NCI-H345 treated with DMSO at 0.1 percent for 48 hours (cell line): ENCODE measurements at regions not wholly inside any gene's neighbourhood (a gene's known extent, or its start where the extent isn't known, plus 50 kb on each side); places are given as distances from the start of the nearest gene placed in this dataset.

ENCODE experiments used
- DNase-seq: peaks from one replicate; lab custom pipeline; 2025; ENCODE audit not compliant: unreplicated experiment; lab: John Stamatoyannopoulos, UW

DNA sequence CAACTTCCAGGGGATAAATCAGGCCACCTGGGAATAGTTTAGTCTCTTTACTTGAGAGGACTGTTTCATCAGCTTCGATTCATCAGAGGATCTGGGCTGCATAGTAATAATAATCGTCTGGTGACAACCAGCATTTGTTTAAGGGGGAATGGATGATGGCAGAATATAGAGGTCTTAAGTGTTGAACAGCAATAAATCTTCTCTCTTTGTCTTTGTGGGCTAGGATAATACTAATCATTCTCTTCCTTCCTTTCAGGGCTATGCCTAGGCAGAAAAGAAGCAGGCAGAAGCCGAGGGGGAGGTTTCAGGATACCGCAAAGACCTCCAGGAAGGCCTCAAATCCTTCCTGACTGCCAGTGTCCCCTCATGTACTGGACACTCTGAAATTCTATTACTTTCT, 150.4 kb upstream of the GAREM1 start:
- DNase-seq: no peak

DNA sequence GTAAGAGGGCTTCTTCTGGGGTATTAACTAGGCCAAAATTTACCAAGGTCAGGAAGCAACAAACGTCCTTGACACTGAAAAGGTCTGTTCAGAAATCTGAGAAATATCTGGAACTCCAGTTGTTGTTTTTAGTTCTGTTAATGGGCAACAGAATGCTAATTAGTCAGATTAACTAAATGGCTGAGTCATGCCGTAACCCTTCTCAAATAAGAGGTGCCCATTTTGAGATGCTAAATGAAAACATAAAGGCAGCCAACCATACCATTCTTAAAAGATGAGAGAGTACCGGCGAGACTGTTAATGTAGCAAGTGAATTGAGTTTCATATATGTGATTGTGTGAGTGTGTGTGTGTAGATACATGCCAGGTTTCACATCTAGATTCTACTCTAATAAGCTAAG, 147.9 kb upstream of the GAREM1 start:
- DNase-seq: no peak

DNA sequence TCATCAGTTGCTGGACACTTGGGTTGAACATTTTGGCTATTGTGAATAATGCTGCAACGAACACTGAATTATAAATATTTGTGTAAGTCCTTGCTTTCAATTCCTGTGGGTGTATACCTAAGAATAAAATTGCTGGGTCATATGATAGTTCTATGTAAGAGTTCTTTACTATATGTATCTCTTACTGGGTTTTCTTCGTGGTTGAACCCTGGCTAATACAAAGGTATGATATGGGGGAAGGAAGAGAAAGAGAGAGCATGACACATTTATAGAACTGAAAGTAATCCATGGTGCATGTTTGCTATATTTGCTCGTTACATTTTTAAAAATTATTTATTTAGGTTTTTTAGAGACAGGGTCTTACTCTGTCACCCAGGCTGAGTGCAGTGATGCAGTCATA, 143.1 kb upstream of the GAREM1 start:
- no peak for DNase-seq

DNA sequence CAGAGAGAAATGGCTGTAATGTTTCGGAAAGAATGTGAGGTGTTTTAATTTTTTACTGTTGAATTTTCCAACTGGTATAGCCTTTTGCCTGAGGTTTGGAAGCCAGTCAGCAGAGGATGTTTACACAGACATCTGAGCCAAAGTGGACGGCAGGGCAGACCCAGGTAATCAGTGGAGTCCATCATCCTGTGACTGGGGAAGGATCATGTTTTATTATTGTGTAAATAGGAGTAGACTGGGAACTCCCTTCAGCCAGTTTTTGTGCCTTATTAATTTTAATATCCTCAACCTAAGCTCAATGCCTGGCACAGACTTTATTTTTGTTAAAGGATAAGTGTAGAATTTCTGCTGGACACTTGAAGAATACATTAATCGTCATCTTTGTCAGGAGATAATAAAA, 142.0 kb upstream of the GAREM1 start:
- peak; percentile 11 for DNase-seq

DNA sequence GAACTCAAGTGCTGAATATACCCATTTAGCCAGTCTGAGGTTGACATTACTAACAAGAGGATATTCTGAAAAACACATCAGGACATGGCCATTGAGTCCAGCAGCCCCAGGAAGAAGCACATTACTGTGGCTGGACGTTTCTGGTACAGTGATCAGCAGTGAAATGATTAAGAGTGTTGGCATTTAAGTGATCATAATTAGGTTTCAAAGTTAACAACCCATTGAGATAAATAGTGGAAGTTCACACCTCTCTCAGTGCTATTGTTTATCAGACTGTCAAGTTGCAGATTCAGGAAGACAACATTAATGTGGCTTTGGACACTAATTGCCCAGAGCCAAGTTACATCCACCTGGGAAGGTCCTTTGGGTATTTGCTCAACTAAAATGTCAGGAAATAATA, 139.5 kb upstream of the GAREM1 start:
- DNase-seq: no peak

DNA sequence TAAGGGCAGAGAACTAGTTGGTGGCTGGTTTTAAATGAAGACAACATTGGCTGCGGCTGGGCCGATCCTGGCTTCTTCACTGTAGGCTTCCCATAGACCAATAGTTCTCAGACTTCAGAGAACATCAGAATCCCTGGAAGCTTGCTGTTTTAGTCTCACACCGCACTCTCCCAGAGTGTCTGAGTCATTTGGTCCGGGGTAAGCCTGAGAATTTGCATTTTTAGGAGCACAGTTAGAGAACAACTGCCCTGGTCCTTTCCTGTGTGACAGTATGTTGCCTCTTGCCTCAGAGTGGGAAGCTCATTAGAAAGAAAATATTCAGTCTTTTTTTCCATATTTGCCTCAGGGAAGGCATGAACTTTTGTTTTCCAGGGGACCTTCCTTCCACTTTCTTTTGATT, 137.1 kb upstream of the GAREM1 start:
- no peak for DNase-seq

DNA sequence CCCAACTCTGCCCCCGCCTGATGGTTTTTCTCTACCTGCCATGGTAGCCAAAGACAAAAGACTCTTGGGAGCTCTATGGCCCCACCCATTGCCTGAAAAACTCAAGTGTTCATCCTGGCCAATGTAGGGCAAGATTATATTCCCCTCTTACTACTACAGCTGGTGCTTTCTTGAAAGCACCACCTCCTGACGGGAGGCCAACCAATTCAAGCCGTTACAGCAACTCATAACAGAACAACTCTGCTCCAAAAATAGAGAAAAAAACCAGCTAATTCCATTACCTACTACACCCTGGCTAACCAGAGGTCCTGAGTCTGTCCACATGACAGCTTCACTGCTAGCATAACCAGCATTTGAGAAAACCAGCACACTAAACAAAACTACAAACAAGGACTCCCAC, 127.5 kb upstream of the GAREM1 start:
- no peak for DNase-seq

DNA sequence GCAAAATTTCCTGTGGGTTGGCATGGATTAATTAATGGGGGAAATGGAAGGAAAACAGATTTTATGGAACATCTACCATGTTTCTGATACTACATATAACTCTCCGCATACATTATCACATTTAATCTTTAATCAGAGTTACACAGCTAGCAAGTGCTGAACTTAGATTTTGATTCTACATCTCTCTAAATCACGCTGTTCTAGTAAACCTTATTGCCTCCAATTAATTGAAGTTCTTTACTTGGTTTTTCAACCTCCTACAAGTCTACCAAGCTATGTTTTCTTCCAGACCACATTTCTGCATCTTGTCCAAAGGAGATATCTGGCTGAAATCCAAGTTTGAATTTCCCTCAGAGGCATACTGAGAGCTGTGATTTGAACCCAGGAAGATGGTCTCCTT, 125.8 kb upstream of the GAREM1 start:
- DNase-seq: no peak

DNA sequence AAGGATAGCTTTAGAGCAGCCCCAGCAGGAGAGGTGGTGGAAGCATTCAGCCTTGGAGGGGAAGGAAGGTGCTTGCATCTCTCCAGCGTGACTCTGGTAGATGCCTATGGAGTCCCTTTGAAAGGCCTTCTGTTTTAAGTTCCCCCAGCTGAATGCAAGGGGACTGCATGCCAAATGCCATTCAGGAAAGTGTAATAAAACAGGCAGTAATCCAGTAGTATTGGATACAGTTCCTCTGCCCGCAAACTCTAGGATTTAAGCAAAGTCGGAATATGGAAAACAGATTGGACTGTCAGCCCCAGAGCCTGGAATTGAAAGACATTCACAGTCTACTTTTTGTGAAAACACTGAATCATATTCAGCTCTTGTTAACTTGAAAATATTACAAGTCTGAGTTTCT, 125.2 kb upstream of the GAREM1 start:
- no peak for DNase-seq

DNA sequence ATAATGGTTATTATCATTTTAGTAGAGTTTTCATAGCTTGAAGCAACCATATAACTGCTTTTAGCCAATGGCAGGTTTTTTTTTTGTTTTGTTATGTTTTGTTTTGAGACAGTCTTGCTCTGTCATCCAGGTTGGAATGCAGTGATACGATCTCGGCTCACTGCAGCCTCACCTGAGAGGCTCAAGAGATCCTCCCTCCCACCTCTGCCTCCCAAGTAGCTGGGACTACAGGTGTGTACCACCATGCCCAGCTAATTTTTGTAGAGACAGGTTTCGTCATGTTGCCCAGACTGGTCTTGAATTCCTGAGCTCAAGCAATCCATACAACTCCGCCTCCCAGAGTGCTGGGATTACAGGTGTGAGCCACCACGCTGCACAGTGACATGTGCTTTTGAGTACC, 117.5 kb upstream of the GAREM1 start:
- DNase-seq: no peak

DNA sequence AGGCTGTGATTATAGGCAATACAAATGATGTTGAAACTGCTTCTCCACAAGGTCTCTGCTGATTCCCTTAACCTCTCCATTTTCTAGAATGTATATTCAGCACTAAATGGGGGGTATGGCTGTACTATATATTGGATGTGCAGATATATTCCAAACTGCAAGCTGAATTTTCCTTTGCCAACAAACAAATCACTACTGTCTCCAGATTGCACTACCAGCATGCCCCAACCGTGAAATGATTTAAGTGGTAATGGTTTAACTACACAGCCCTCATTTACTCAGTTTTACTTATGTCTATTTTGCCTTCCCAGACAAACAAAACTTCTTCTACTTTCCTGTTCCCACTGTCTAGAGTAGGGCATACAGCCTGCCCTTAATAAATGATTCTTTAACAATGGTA, 112.7 kb upstream of the GAREM1 start:
- DNase-seq: no peak

DNA sequence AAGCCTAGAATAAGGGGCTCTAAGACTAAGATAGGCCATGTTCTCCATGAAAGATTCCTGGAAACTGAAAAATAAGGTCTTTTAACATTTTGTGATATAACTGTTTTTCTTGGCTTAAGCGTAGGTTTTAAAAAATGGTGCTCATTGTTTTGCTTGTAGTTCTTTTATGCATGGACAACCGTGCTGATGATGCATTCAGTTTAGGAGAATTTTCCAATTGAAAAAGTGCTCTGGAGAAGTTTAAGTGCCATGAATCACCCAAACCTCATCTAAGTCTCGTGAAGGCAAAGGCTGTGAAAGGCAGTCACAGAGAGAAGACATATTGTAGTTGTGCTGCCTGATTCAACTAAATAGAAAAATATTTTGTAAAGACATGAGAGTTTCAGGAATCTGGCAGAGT, 111.8 kb upstream of the GAREM1 start:
- DNase-seq: no peak

DNA sequence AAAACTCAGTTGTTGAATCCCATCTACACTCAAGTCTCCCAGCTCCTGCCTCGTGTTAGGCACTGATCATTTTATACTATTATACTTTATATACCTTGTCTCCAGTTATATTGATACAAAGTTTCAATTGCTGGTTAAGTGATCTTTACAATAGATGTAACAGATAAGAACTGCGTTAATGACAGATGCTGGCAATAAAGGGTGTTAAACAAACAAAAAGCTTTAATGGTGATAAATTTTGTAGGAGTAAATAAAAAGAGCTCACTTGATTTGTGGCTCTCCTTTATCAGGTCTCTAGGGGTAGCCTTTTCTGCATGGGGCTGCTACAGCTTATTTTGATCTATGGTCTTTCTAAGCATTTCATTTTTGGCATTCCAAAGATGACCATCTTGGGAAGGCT, 106.9 kb upstream of the GAREM1 start:
- no peak for DNase-seq

DNA sequence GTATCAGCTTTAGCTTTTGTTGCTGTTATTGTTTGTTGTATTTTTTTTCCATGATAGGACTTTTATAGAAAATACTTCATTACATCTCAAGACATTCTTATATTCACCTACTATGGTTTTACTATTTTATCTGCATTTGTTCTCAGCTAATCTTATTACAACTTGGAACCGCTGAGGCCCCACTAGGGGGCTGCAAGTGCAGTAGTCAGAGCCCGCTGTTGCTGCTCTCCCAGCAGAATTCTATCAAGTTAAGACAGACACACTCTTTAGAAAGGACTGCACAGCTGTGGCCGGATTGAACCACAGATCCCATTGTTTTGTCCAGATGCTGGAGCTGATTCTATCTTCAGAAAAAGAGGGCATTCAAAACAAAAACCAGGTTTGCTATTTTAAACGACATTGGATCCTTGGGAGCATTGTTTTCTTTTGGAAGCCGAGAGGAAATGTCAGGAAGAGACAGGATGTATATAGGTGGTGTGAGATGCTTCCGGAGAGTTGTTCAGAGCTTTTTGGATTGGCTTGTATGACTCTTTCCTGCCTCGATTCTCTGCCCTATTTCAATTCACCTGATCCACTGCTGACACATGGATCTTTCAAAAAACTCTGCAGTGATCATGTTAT, 105.7 kb upstream of the GAREM1 start:
- DNase-seq: no peak

DNA sequence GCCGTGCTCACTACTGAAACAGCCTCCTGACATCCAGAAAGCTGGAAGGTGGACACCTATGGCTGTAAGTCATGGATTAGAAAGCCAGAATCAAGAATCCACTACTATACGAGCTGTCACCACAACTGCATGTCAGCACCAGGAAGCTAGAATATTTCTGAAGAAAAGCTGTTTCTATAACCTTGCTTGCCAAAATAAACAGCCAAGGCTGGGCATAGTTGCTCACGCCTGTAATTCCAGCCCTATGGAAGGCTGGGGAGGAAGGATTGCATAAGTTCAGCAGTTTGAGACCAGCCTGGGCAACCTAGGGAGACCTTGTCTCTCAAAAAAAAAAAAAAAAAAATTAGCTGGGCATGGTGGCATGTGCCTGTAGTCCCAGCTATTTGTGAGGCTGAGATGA, 96.3 kb upstream of the GAREM1 start:
- DNase-seq: no peak

DNA sequence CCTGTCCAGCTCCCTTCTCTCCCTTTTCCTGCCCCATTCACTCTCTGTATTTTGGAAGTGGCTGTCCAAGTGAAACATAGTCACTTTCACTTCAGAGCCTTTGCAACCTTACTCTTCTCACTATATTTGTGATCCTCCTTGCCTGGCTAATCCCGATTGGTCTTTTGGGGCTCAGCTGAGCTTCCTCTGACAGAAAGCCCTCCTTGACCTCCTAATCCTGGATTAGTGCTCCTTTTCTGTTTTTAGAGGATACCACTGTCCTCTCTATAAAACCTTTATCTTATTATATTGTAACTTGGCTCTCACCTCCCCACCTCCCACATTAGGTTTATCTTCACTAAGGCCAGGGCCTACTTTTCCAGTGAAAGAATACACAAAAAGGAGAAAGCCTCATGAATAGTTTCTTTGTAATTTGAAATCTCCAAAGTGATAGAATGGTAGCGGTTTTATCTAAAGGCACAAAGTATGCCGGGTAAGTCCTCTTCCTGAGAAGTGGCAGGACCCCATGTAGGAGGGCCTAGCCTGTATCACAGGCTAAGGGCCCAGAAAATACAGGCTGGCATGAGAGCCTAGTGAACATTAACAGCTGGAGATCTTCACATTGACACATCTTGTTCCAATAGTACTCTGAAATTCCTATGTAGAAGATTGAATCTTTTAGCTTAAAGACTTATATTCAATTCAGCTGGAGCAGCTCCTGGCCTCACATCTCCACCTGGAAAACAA, 83.1 kb upstream of the GAREM1 start:
- DNase-seq: no peak

DNA sequence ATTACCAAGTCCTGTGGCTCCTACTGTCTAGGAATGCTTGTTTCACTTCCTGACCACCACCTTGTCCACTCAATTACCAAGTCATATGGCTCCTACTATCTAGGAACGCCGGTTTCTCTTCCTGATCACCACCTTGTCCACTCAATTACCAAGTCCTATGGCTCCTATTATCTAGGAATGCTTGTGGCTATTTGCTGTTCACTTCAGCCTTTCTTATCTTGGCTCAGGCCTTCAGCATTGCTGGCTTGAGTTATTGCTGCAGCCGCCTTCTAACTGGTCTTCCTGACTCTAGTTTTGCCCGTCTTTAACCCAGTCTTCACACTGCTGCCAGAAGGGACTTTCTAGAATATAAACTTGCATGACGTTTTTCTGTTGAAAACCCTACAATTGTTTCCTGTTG, 82.5 kb upstream of the GAREM1 start:
- no peak for DNase-seq

DNA sequence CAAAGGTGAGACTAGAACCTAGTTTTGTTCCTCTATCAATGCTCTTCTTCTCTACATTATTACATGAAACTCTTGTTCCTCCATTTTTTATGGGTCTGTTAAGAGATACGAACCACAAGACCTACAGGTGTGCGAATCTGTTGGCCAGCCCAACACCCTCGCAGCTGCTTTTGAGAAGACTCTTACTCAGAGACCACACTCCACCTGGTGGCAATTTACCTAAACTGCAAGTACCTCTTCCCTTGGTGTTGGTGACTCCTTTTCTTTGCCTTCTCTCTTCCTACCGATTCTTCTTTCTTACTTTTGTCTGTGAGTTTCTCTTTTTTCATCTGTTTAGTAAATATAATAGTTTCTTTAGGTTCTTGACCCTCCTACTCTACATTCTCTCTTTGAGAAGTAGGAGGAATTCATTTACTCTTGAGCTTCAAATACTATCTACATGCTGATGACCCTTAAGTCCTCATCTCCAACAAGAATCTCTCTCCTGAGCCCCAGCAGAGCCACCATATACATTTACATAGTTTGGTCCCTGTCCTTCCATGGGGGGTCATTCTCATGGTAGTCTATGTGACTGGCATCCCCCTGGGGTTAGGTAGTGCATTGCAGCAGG, 81.8 kb upstream of the GAREM1 start:
- DNase-seq: peak; percentile 53

DNA sequence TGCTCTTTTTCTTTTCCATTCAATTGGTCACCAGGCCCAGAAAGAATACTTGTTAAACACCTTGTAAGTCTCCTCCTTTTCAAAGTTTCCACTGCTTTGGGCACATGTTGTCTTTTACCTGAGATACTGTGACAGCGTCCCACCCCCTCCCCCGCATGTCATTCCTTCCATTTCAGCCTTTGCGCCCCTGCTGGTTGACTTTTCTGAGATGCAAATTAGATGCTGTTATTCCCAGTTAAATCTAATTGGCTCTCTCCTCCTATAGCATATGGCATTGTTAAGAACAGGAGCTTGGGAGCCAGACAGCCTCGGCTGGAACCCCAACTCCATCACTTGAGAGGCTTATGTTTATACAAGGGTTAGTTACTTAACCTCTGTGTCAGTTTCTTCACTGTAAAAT, 80.3 kb upstream of the GAREM1 start:
- no peak for DNase-seq

DNA sequence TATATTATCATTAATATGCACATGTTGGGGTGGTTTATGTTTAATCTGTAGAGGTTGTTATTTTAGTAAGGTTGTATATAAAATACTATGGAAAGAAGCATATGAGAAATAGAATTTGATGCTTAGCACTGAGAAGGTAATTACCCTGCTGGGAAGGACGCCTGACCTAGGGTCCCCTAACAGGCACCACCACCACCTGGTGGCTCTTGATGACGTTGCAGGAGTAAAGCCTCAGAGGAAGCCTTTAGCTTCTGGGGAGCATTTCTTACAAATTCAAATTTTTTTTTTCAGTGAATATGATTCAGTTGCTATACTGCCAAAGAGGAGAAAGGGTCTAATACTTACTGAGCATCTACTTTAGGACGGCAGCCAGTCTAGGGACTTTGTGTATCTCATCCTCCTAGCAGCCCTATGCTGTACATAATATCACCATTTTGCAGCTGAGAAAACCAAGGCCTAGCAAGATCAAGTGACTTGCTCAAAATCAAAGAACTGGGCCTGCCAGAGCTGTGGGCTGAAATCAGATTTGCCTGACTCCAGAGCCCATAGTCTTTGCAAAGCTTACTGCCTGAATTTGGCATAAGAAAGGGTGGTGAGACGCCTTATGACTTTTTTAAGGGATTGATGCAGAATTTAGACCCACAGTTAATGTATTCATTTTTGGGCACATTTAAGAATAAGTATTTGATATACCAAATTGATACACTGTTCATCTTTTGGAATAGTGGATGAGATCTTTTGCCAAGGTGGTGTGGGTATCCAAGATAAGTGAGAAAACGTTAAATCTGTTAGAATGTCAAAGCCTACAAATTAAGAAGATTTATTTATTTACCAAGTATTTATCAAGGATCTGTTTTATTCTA, 78.8 kb upstream of the GAREM1 start:
- peak; percentile 51 for DNase-seq

DNA sequence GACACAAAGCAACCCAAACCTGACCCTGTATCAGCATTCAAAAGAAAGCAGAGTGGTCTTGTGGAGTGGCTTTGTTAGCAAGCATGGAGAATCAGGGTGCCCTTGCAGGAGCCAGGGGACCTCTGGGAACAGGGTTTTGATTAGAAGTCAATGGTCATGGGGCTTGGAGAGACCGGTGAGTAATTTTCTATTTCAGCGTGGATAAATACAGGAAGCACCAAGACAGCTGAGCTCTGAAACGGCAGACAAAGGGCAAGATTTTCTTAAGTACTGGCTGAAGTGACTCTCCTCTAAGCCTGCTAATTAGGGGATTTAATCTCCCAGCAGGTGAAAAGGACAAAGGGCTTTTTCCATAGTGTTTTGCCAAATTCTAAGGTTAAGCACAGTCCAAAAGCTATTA, 78.0 kb upstream of the GAREM1 start:
- DNase-seq: peak; percentile 59

DNA sequence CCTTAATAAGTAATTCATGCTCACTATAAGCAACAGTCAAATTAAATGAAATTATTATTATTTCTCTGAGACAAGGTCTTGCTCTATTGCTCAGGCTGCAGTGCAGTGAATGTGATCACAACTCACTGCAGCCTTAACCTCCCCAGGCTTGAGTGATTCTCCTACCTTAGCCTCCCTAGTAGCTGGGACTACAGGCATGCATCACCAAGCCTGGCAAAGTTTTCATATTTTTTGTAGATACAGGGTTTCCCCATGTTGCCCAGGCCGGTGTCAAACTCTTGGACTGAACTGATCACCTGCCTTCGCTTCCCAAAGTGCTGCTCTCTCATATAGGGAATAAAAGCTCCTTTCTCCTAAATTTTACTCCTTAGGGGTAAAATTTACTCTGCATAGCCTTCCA, 74.9 kb upstream of the GAREM1 start:
- no peak for DNase-seq
